GM21526 (cell line): ENCODE measurements at regions not wholly inside any gene's neighbourhood (a gene's known extent, or its start where the extent isn't known, plus 50 kb on each side); places are given as distances from the start of the nearest gene placed in this dataset.
"Not testable (repeated sequence)": the region's sequence is repeated elsewhere in the genome, so short reads cannot be mapped to it uniquely, and the experiment has no call there.

Source experiments
- ATAC-seq: cut with Tn5 transposase; IDR thresholded peaks from one replicate; pipeline ENCODE4 v1.9.1; 2021; ENCODE audit warnings: moderate library complexity; ENCODE audit not compliant: unreplicated experiment, low FRiP score

GRCh38 chr1:195766709-195767108 is 841.5 kb downstream of the KCNT2 start:
- no peak for ATAC-seq

- ATAC-seq = no peak
Measured at GRCh38 chr1:195765099-195765498, 843.1 kb downstream of the KCNT2 start.

DNA sequence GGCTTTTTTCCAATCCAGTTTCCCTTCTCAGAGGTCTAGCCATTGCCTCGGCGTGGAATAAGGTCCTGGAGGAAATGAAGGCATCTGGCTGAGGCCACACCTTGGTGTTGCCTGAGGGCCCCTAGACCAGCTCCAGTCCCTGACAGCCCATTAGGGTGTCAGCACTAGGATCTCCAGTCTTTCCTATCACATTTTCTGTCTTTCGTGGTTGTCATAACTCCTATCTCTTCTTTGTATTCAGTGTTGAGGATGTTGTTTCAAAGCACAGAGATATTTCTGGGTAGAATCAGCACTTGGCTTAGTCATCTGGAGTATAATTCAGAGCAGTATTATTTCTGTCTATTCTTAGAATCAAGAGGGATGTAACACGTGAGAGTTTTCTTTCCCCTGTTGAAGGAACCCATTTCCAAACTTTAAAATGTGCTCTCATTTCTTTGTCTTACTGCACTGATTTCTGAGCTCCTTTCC is 844.3 kb downstream of the KCNT2 start:
- no peak for ATAC-seq

- no peak for ATAC-seq
Measured at GRCh38 chr1:195763146-195763906, 844.9 kb downstream of the KCNT2 start.

GRCh38 chr1:195761104-195761503 is 847.1 kb downstream of the KCNT2 start:
- ATAC-seq = no peak

- ATAC-seq = no peak
Measured at GRCh38 chr1:195756109-195756508, 852.1 kb downstream of the KCNT2 start.

DNA sequence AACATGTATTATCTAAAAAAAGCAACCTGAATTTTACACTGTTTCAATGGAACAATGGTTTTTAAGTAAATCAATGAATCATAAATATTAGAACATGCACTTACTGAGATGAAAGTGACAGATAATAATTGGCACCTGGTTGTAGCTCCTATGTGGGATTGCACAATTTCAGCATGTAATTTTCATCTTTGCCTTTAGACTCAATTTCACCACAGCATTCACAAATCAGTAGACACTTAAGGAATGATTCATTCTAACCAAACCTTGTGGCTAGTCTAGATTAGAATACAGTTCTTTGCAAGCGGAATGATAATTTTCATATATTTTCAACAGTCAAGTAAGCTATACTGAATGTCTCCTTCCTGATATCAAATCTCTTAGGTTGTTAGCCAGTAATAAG is 853.4 kb downstream of the KCNT2 start:
- ATAC-seq = no peak

DNA sequence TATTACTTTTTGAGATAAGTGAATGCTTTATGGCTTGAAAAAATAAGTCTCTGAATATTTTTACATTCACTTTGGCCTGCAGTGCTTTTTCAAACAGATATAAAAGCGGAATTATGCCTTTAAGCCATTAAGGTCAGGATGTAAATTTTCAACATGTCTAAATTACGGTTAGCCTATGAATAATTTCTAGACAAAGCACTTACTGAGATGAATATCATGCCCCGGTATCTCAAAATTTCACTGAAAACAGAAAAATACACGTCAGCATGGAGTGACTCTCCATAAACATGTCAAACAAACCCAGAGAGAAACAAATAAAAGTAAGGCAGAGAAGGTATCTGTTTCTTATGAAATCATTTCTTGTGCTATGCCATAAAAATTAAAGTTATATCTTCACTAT is 853.9 kb downstream of the KCNT2 start:
- no peak for ATAC-seq

DNA sequence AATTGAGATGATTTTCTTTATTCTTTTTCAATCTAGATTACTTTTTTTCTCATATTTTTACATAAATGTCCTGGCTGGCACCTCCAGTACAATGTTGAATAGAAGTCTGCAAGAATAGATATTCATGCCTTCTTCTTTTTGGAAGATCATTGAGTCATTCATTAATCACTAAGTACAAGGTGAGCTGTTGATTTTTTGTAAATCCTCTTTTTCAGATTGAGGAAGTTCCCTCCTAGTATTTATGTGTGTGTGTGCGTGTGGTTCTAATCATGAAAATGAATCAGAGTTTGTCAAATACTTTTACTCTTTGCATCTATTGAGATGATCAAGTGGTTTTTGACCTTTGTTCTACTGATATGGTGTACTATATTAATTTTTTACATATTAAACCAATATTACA is 859.3 kb downstream of the KCNT2 start:
- no peak for ATAC-seq

DNA sequence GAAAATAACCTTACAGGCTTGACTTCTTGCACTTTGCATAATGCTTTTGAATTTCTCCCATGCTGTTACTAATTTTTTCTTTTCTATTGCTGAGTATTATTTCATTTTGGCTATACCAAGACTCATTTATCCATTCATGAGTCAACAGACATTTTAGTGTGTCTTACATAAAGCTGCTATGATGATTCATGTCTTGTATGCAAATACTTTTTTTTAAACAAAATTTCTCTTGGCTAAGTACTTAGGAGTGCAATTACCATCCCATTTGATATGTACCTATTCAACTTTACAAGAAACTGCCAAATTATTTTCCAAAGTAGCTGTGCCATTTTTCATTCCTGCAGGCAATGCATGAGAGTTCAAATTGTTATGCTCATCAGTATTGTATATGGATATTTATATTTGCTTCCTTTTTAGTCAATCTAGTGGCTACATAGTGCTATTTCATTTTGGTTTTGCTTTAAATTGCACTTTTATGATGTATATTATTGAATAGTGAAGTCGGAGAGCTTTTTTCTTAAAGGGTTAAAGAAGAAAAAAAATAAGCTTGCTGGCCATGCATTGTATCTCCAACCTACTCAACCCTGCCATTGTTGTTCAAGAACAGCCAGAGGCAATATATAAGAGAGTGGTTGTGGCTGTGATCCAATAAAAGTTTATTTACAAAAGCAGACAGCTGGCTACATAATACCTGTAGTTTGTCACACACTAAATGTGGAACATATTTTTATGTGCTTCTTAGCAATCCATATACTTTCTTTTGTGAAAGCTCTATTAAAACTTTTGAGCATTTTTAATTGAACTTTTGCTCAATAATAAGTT is 862.8 kb downstream of the KCNT2 start:
- no peak for ATAC-seq

- ATAC-seq = no peak
Measured at GRCh38 chr1:195744256-195744655, 864.0 kb downstream of the KCNT2 start.

- ATAC-seq = no peak
Measured at GRCh38 chr1:195740862-195741261, 867.4 kb downstream of the KCNT2 start.

DNA sequence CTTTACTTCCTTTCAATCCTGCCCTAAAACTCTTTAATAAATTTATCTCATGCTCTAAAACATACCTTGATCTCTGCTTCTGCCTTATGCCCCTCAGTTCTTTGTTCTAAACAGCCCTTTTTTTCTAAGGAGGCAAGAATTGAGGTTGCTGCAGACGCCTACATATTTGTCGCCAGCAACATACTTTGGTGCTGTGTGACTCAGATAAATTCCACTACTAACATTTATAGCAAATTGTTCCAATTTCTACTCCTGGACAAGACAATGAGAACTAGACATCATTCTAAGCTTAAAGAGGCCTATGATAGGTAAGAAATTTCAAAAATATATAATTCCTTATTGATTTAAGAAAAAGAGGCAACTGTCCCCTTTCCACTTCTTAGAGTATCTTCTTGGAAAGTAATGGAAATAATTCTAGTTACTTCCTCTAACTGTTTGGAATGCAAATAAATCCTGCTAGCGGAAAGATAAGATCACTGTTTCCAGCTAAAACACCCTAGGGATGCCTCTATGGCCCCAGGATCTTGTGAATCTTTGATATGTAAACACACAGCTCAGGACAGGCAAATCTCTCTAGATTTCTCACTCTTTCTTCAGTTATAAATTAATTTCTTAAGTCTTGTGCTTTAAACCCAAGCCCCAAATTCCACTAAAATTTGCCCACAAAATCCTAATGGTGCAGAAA is 869.1 kb downstream of the KCNT2 start:
- no peak for ATAC-seq

- ATAC-seq = no peak
Measured at GRCh38 chr1:195735140-195735539, 873.1 kb downstream of the KCNT2 start.

GRCh38 chr1:195733826-195734225 is 874.4 kb downstream of the KCNT2 start:
- ATAC-seq = no peak

GRCh38 chr1:195733408-195733807 is 874.8 kb downstream of the KCNT2 start:
- no peak for ATAC-seq

GRCh38 chr1:195731385-195731784 is 876.9 kb downstream of the KCNT2 start:
- ATAC-seq = no peak

GRCh38 chr1:195723796-195724194 is 884.4 kb downstream of the KCNT2 start:
- ATAC-seq = no peak

DNA sequence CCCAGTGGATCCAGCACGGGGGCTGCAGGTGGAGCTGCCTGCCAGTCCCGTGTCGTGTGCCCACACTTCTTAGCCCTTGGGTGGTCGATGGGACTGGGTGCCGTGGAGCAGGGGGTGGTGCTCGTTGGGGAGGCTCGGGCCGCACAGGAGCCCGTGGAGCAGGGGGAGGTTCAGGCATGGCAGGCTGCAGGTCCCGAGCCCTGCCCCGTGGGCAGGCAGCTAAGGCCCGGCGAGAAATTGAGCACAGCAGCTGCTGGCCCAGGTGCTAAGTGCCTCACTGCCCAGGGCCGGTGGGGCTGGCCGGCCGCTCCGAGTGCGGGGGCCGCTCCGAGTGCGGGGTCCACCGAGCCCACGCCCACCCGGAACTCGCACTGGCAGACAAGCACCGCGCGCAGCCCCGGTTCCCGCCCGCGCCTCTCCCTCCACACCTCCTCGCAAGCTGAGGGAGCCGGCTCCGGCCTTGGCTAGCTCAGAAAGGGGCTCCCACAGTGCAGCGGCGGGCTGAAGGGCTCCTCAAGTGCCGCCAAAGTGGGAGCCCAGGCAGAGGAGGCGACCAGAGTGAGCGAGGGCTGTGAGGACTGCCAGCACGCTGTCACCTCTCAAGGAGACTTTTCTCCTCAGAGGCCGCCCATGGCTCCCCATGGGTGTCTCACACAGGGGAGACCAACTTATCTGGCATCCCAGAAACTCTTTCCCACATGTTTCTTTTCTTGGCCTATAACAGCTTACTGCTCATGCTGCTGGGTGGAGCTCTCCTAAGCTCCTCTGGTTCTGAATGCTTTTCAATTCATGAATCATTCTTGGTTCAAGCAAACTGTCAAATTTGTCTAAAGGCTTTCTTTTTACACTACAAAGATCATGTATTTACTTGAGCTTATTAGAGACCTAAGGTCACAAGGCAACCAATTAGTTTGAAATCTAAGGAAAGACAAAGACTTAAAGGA is 885.1 kb downstream of the KCNT2 start:
- ATAC-seq = not testable (repeated sequence)

DNA sequence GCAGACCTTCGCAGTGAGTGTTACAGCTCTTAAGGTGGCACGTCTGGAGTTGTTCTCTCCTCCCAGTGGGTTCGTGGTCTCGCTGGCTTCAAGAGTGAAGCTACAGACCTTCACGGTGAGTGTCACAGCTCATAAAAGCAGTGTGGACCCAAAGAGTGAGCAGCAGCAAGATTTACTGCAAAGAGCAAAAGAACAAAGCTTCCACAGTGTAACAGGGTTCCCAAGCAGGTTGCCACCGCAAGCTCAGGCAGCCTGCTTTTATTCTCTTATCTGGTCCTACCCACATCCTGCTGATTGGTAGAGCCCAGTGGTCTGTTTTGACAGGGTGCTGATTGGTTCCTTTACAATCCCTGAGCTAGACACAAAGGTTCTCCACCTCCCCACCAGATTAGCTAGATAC is 886.1 kb downstream of the KCNT2 start:
- not testable (repeated sequence) for ATAC-seq
